Activated T-cell treated with anti-CD3 and anti-CD28 coated beads, Interleukin-2, amount 50 U/mL, for 72 hours (primary cell): ENCODE measurements at regions not wholly inside any gene's neighbourhood (a gene's known extent, or its start where the extent isn't known, plus 50 kb on each side); places are given as distances from the start of the nearest gene placed in this dataset.

Experiments
- ATAC-seq, 2 donors: fragments of 150-1000 bp; cut with Tn5 transposase; replicated peaks in 1 of 2; 2 replicates each; pipeline ENCODE4 v1.10.0; 2021; ENCODE audit warnings: moderate library complexity in 2 of 2, mild to moderate bottlenecking in 1 of 2
- DNase-seq, 2 donors: peaks; one replicate each; pipeline ENCODE4 v3.0.0; 2021 to 2022; ENCODE audit warnings: mixed read lengths in 1 of 2
- H3K27ac Mint-ChIP-seq: one replicate; pipeline ENCODE4 v1.8.0; 2022; ENCODE audit warnings: mild to moderate bottlenecking, moderate library complexity, mixed read lengths
- H3K27me3 Mint-ChIP-seq: one replicate; pipeline ENCODE4 v1.8.0; 2022; ENCODE audit warnings: low read depth, mixed read lengths
- H3K36me3 Mint-ChIP-seq, 2 donors: one replicate each; pipeline ENCODE4 v1.8.0; 2022; ENCODE audit warnings: mixed read lengths in 2 of 2, mild to moderate bottlenecking in 1 of 2; ENCODE audit not compliant: insufficient read depth in 2 of 2
- H3K4me1 Mint-ChIP-seq: one replicate; pipeline ENCODE4 v1.8.0; 2022; ENCODE audit warnings: low read depth, mixed read lengths
- H3K4me3 Mint-ChIP-seq, 2 donors: one replicate each; pipeline ENCODE4 v1.8.0; 2022; ENCODE audit warnings: mild to moderate bottlenecking in 2 of 2, mixed read lengths in 2 of 2, moderate library complexity in 2 of 2
- H3K9me3 Mint-ChIP-seq, 2 donors: one replicate each; pipeline ENCODE4 v1.8.0; 2022; ENCODE audit warnings: mixed read lengths in 2 of 2

DNA sequence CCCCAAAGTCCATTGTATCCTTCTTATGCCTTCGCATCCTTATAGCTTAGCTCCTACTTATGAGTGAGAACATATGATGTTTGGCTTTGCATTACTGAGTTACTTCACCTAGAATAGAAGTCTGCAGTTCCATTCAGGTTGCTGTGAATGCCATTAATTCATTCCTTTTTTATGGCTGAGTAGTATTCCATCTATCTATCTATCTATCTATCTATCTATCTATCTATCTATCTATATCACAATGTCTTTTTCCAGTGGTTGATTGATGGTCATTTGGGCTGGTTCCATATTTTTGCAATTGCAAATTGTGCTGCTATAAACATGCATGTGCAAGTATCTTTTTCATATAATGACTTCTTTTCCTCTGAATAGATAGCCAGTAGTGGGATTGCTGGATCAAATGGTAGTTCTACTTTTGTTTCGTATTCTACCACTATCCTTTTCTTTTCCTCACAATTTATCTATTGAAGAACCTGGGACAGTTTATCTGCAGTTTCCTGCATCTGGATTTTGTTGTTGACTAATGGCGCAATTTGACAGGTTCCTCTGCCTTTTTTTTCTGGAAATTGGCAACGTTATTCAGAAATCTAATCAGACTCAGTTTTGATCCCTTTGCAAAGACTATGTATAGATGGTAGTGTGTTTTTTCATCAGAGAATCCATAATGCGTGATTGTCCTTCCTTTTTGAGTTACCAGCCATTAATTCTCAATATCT lies 287.2 kb downstream of the ARL4A start:
- Mint-ChIP-seq H3K36me3 (no peaks in the 10 kb centered on the region), H3K27me3 (peaks cover 9% of the 10 kb centered on the region), H3K27ac (no peak overlapping the region), H3K4me1 (no peaks in the 10 kb centered on the region), H3K9me3 (no peaks in the 10 kb centered on the region), H3K4me3 (no peak overlapping the region)
- ATAC-seq (no peak), DNase-seq (no peak)

DNA sequence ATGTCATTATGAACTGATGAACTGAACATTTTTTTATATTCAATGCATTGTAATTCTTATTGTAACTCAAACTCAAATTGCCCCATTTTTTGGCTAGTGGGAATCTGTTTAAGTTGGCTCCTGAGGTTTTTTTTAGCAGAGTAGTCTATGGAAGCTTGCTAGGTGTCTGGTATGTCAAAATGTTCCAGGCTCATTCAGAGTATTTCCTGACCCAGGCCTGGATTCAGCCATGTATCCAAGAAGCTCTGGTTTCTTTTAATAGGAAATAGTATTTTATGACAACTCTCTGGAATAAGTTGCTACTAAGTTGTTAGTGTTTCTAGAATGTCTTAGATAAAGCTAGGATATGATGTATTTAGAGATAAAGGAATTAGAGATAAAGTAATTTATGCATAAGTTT lies 288.0 kb downstream of the ARL4A start:
- no peak overlapping the region for H3K27ac Mint-ChIP-seq
- ATAC-seq (no peak), DNase-seq (no peak)
- H3K4me1 Mint-ChIP-seq, result no peaks in the 10 kb centered on the region
- H3K9me3 Mint-ChIP-seq, result no peaks in the 10 kb centered on the region
- no peak overlapping the region for H3K4me3 Mint-ChIP-seq
- H3K27me3 Mint-ChIP-seq, result peaks cover 9% of the 10 kb centered on the region
- no peaks in the 10 kb centered on the region for H3K36me3 Mint-ChIP-seq

DNA sequence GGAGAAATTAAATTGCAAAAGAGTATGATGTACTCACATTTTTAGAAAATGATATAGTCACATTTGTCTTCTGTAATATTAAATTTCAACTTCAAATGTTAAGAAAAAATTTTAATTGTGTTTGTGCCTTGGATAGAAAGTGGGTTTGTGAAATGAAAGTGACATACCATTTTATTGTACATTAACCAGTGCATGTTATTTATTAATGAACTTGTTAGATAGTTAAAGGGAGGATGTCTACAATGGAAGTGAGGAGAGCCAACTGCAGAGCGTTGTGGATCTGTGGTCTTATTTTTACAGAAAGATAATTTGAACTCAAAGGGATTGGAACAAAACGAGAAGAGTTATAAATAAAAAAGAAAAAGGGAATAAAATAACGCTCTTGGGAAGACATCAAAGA lies 291.7 kb downstream of the ARL4A start:
- Mint-ChIP-seq H3K4me3 (no peak overlapping the region), H3K36me3 (no peaks in the 10 kb centered on the region), H3K4me1 (no peaks in the 10 kb centered on the region), H3K27me3 (peaks cover 9% of the 10 kb centered on the region), H3K27ac (no peak overlapping the region), H3K9me3 (no peaks in the 10 kb centered on the region)
- ATAC-seq (no peak), DNase-seq (no peak)

DNA sequence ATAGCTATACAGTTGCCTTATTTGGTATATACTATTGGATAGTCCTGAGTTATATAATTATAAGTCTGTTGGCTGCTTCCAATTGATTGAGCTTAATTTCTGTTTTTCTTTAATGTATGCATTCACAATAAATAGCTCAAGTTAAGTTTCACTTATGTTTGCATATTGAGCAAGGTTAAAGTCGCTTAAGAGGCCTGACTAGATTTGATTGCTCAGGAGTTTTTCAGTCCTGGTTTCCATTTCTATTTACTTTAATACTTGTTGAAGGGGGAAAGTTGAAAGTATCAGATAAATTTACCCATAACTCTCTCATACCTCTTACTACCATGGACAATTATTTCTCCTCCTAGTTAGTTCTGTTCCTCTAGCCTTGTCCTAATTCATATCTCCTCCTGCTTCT lies 294.7 kb downstream of the ARL4A start:
- Mint-ChIP-seq H3K27ac (no peak overlapping the region), H3K27me3 (peaks cover 1% of the 10 kb centered on the region), H3K4me3 (no peak overlapping the region), H3K9me3 (no peaks in the 10 kb centered on the region), H3K4me1 (no peaks in the 10 kb centered on the region), H3K36me3 (no peaks in the 10 kb centered on the region)
- no peak for DNase-seq
- no peak for ATAC-seq

DNA sequence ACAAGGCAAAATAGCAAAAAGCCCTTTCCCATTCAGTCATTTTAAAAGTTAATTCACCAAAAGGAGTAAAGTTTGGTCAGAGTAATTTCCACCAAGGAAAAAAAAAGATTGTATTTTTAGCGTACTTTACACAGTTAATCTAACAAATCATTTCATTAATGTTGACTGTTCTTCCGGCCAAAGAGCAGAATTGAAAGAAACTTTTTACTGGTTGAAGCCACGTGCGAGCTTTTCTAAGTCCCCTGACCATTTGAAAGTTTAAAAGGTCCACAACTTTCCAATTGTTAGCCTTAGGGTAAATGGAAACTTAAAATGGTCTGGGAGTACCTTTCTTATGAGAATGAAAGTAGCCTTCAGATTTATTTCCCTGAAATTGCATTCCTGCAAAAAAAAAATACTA lies 296.7 kb downstream of the ARL4A start:
- ATAC-seq, result no peak
- peaks cover 8% of the 10 kb centered on the region for H3K27me3 Mint-ChIP-seq
- no peaks in the 10 kb centered on the region for H3K36me3 Mint-ChIP-seq
- no peak for DNase-seq
- no peak overlapping the region for H3K27ac Mint-ChIP-seq
- H3K4me1 Mint-ChIP-seq, result no peaks in the 10 kb centered on the region
- no peak overlapping the region for H3K4me3 Mint-ChIP-seq
- no peaks in the 10 kb centered on the region for H3K9me3 Mint-ChIP-seq

DNA sequence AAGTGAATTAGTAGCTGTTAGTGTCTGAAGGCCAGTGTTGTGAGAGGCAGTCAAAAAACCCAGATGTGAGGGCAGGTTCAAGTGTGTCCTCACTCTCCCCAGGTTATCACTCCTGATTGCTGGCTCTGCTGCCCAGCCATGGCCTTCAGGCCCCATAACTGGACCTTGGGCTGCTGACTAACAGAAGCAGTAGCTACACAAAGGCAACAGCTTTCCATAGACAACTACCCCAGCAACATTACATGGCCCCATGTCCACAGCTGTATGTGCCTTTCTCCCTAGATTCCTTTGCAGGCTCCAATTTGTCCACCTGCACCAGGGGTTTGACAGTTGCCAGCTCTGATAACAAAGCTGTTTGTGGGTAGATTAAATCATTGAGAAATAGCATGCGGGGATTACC lies 297.8 kb downstream of the ARL4A start:
- DNase-seq, result no peak

DNA sequence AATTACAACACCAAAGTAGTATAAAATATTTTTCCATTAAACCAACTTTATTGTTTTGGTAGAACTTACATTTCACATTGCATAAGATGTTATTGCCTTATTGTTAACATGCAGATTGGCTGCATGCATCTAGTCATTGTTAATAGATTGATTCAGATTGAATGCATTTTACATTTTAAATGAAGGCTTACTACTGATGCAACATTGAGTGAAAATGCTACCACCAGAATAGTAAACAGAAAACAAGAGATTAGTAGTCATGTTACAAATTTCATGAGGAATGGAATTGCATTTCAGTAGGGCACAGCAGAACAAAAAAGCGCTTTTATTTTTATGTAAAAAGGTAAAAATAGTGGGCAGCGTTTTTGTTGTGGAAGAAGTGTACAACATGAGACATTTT lies 298.3 kb downstream of the ARL4A start:
- no peak overlapping the region for H3K27ac Mint-ChIP-seq
- no peak overlapping the region for H3K4me3 Mint-ChIP-seq

More for the DNA sequence above, 297.8 kb downstream of the ARL4A start:
- no peaks in the 10 kb centered on the region for H3K36me3 Mint-ChIP-seq
- H3K9me3 Mint-ChIP-seq, result no peaks in the 10 kb centered on the region
- ATAC-seq, result no peak
- no peak overlapping the region for H3K27ac Mint-ChIP-seq
- peaks cover 8% of the 10 kb centered on the region for H3K27me3 Mint-ChIP-seq
- H3K4me3 Mint-ChIP-seq, result no peak overlapping the region
- no peaks in the 10 kb centered on the region for H3K4me1 Mint-ChIP-seq

DNA sequence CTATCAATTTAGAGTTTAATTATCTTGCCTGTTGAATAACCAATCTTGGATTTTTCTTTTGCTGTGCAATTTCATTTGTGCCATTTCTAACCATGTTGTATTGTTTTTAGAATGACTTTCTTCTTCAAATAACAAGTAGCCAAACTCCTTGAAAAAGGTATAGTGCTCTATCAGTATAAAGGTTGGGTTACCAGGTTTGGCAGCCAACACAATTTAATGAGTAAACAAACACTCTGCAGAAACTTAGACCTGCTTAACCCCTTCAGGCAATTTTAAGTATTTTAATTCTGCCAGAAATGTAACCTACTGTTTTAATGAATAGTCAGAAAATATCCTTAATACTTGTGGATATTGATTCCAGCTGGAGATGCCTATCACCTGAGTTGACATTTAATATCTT lies 299.8 kb downstream of the ARL4A start:
- H3K4me3 Mint-ChIP-seq, result no peak overlapping the region
- H3K9me3 Mint-ChIP-seq, result no peaks in the 10 kb centered on the region
- ATAC-seq (no peak), DNase-seq (no peak)
- no peak overlapping the region for H3K27ac Mint-ChIP-seq
- H3K4me1 Mint-ChIP-seq, result no peaks in the 10 kb centered on the region
- no peaks in the 10 kb centered on the region for H3K36me3 Mint-ChIP-seq
- H3K27me3 Mint-ChIP-seq, result peaks cover 8% of the 10 kb centered on the region

More for the DNA sequence above, 298.3 kb downstream of the ARL4A start:
- no peaks in the 10 kb centered on the region for H3K9me3 Mint-ChIP-seq
- H3K4me1 Mint-ChIP-seq, result no peaks in the 10 kb centered on the region
- ATAC-seq (no peak), DNase-seq (no peak)
- H3K27me3 Mint-ChIP-seq, result peaks cover 8% of the 10 kb centered on the region
- no peaks in the 10 kb centered on the region for H3K36me3 Mint-ChIP-seq

DNA sequence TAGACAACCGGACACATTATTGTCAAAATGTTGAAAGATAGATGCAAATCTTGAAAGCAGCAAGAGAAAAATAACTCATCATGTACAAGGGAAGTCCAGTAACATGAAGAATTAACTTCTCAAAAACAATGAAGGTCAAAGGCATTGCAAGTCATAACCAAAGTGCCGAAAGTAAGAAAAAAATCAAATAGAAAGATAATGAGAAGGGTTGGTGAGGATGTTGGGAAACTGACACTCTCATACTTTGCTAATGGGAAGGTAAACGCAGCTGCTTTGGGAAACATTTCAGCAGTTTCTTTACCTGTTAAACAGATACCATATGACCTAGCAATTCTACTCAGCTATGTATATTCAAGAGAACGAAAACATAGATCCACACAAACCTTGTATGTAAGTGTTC lies 303.0 kb downstream of the ARL4A start:
- ATAC-seq (no peak), DNase-seq (no peak)
- H3K9me3 Mint-ChIP-seq, result no peaks in the 10 kb centered on the region
- H3K27me3 Mint-ChIP-seq, result peaks cover 8% of the 10 kb centered on the region
- no peaks in the 10 kb centered on the region for H3K36me3 Mint-ChIP-seq
- H3K4me3 Mint-ChIP-seq, result no peak overlapping the region
- no peak overlapping the region for H3K27ac Mint-ChIP-seq
- H3K4me1 Mint-ChIP-seq, result no peaks in the 10 kb centered on the region

DNA sequence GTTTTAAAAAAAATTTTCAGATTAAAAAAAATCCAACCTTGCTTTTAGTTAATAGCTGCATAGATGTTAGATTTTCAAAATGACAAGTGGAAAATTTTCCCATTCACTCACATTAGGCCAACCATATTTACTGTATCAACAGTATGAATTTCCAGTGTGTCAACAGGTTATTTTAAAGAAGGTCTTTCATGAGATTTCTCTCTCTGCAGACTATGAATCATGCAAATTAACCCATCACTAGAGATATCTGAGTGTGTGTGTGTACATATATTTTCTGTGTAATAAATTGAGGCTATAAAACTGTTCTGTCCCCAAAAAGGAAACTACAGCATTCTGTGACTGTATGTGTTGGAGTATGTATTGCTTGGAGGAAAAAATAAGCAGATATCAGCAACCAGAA lies 305.6 kb downstream of the ARL4A start:
- peaks cover 7% of the 10 kb centered on the region for H3K27me3 Mint-ChIP-seq
- ATAC-seq, result no peak
- H3K27ac Mint-ChIP-seq, result no peak overlapping the region

DNA sequence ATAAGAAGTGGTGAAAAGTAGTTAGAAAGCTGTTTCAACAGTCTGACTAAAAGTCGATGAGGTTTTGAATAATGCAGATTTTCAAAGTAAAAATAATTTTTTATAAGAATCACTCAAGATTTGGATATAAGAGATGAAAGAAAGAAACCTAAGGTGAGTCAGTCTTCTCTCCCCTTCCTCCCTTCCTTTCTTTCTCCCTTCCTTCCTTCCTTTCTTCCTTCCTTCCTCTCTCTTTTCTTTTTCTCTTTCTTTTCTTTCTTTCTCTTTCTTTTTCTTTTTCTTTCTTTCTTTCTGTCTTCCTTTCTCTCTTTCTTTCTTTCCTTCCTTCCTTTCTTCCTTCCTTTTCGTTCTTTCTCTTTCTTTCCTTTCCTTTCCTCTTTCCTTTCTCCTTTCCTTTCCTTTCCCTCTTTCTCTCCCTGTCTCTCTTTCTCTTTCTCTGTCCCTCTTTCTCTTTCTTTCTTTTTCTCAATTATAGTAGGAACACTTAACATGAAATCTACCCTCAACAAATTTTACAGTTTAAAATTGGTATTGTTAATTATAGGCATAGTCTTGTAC lies 308.6 kb downstream of the ARL4A start:
- H3K4me1 Mint-ChIP-seq, result no peaks in the 10 kb centered on the region
- no peak for ATAC-seq
- H3K27me3 Mint-ChIP-seq, result no peaks in the 10 kb centered on the region
- peaks cover 7 to 9% of the 10 kb centered on the region in 2 donors for H3K9me3 Mint-ChIP-seq
- no peak for DNase-seq
- H3K27ac Mint-ChIP-seq, result no peak overlapping the region
- H3K36me3 Mint-ChIP-seq, result no peaks in the 10 kb centered on the region
- H3K4me3 Mint-ChIP-seq, result no peak overlapping the region

More for the DNA sequence above, 305.6 kb downstream of the ARL4A start:
- H3K9me3 Mint-ChIP-seq, result no peaks in the 10 kb centered on the region
- no peaks in the 10 kb centered on the region for H3K4me1 Mint-ChIP-seq
- H3K4me3 Mint-ChIP-seq, result no peak overlapping the region
- no peaks in the 10 kb centered on the region for H3K36me3 Mint-ChIP-seq
- DNase-seq, result no peak

DNA sequence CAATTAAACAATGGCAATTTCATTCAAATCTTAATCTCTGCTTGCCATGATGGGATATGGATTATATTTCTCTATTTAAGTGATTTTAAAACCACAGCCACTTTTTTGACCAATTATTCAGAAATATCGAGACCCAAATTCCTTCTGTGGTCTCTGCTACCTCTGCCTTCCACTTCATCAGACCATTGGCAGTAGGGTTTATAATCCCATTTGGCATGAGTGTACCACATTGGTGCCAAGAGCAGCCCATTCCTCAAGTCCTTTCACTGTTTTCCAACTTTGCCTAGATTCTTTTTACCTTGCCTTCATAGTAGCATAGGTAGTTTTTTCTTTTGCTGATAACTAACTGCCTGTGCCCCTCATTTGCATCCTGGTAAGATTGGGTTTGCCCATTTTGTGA lies 319.9 kb downstream of the ARL4A start:
- ATAC-seq, result no peak
- Mint-ChIP-seq H3K27me3 (no peaks in the 10 kb centered on the region), H3K36me3 (no peaks in the 10 kb centered on the region), H3K4me1 (no peaks in the 10 kb centered on the region), H3K27ac (no peak overlapping the region), H3K4me3 (no peak overlapping the region), H3K9me3 (peaks cover 1 to 4% of the 10 kb centered on the region in 2 donors)
- no peak for DNase-seq

DNA sequence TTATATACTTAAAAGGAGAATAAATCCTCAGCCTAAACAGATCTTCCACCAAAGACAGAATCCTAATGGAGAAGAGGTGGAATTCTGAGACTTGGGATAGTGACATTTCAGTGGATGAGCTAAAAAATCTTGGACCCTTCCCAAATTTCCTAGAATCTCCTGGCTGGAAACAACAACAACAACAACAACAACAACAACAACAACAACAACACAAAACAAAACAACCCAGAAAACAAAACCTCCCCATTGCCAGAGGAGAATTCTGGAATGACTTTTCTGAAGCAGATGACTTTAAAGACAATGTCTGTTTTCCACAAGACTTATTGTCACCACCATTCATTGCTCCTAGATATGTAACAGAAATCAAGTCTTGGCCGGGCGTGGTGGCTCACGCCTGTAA lies 322.1 kb downstream of the ARL4A start:
- H3K4me3 Mint-ChIP-seq, result no peak overlapping the region
- ATAC-seq (no peak), DNase-seq (no peak)
- H3K9me3 Mint-ChIP-seq, result peaks cover 1 to 4% of the 10 kb centered on the region in 2 donors
- H3K27me3 Mint-ChIP-seq, result no peaks in the 10 kb centered on the region
- no peaks in the 10 kb centered on the region for H3K36me3 Mint-ChIP-seq
- H3K27ac Mint-ChIP-seq, result no peak overlapping the region
- H3K4me1 Mint-ChIP-seq, result no peaks in the 10 kb centered on the region

DNA sequence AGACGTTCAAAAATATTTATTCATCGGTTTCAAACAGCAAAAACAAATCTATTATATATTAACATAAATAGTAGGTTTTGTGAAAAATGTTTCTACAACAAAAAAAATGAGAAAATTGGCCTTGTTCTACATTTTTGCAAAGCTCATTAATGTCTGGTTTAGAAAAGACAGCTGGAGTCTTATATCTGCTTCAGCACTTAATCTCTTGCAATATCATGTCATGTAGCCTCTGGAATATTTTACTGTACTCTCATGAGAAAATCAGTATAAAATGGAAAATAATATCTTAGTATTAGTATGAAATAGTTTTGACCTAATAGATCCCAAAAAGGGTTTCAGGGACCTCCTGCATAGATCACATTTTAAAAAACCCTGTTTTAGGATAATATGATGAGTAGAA lies 326.6 kb downstream of the ARL4A start:
- DNase-seq (no peak), ATAC-seq (no peak)
- Mint-ChIP-seq H3K27me3 (no peaks in the 10 kb centered on the region), H3K4me3 (no peak overlapping the region), H3K36me3 (no peaks in the 10 kb centered on the region), H3K4me1 (no peaks in the 10 kb centered on the region), H3K27ac (no peak overlapping the region), H3K9me3 (peaks cover 1 to 2% of the 10 kb centered on the region in 2 donors)
